ENCODE measurements at regions not wholly inside any gene's neighbourhood (a gene's known extent, or its start where the extent isn't known, plus 50 kb on each side); places are given as distances from the start of the nearest gene placed in this dataset.

GRCh38 chr6:71373943-71374342 lies 85.3 kb downstream of the OGFRL1 start:
- no peaks in the 10 kb centered on the region for H3K36me3 ChIP-seq (ENCODE audit: low read depth, missing control alignments)
- no peak for DNase-seq
- H3K27me3 ChIP-seq: no peaks in the 10 kb centered on the region
- no peaks in the 10 kb centered on the region for H3K4me1 ChIP-seq
- no peaks in the 10 kb centered on the region for H3K9me3 ChIP-seq
- TF ChIP-seq CTCF (IDR thresholded peaks at IDR 0.05): no peak
- TF ChIP-seq POLR2A (IDR thresholded peaks at IDR 0.05): no peak
- H3K27ac ChIP-seq: no peak overlapping the region
- intact Hi-C loops (cut with DNase I; ENCODE audit: low total_unique reads): no loop called here
- WGBS, 2 donors: 92 to 95% methylated on average over 1 of the region's 1 CpG
- no peak overlapping the region for H3K4me3 ChIP-seq

GRCh38 chr6:71375676-71376075 lies 87.1 kb downstream of the OGFRL1 start:
- Histone ChIP-seq H3K4me1 (no peaks in the 10 kb centered on the region), H3K4me3 (no peak overlapping the region), H3K36me3 (ENCODE audit: low read depth, missing control alignments) (no peaks in the 10 kb centered on the region), H3K27me3 (no peaks in the 10 kb centered on the region), H3K9me3 (no peaks in the 10 kb centered on the region), H3K27ac (no peak overlapping the region)
- 59 to 76% methylated on average over 1 of the region's 1 CpG for WGBS, 2 donors
- intact Hi-C loops (cut with DNase I; ENCODE audit: low total_unique reads): no loop called here
- TF ChIP-seq POLR2A (IDR thresholded peaks at IDR 0.05) (no peak), CTCF (IDR thresholded peaks at IDR 0.05) (no peak)
- no peak for DNase-seq

GRCh38 chr6:71376830-71377229 lies 88.2 kb downstream of the OGFRL1 start:
- Histone ChIP-seq H3K4me3 (no peak overlapping the region), H3K9me3 (no peaks in the 10 kb centered on the region), H3K4me1 (no peaks in the 10 kb centered on the region), H3K27ac (no peak overlapping the region), H3K36me3 (ENCODE audit: low read depth, missing control alignments) (no peaks in the 10 kb centered on the region), H3K27me3 (no peaks in the 10 kb centered on the region)
- intact Hi-C loops (cut with DNase I; ENCODE audit: low total_unique reads): no loop called here
- TF ChIP-seq CTCF (IDR thresholded peaks at IDR 0.05) (no peak), POLR2A (IDR thresholded peaks at IDR 0.05) (no peak)
- no peak for DNase-seq
- WGBS, 2 donors: 84 to 91% methylated on average over 2 of the region's 2 CpGs

GRCh38 chr6:71383476-71383875 lies 94.9 kb downstream of the OGFRL1 start:
- intact Hi-C loops (cut with DNase I; ENCODE audit: low total_unique reads): loop anchor here (10.0 kb wide), 1 partner anchor 121 kb away; no protein-coding TSS in a partner anchor
- no peak overlapping the region for H3K27ac ChIP-seq

More at GRCh38 chr6:71383476-71383875, 94.9 kb downstream of the OGFRL1 start:
- Histone ChIP-seq H3K27me3 (no peaks in the 10 kb centered on the region), H3K4me1 (no peaks in the 10 kb centered on the region), H3K4me3 (no peak overlapping the region), H3K9me3 (no peaks in the 10 kb centered on the region), H3K36me3 (ENCODE audit: low read depth, missing control alignments) (no peaks in the 10 kb centered on the region)
- TF ChIP-seq CTCF (IDR thresholded peaks at IDR 0.05): no peak
- WGBS, 2 donors: 69 to 72% methylated on average over 4 of the region's 4 CpGs
- no peak for DNase-seq

All from testis (tissue), 2 donors.